ENCODE measurements at regions not wholly inside any gene's neighbourhood (a gene's known extent, or its start where the extent isn't known, plus 50 kb on each side); places are given as distances from the start of the nearest gene placed in this dataset.

DNA sequence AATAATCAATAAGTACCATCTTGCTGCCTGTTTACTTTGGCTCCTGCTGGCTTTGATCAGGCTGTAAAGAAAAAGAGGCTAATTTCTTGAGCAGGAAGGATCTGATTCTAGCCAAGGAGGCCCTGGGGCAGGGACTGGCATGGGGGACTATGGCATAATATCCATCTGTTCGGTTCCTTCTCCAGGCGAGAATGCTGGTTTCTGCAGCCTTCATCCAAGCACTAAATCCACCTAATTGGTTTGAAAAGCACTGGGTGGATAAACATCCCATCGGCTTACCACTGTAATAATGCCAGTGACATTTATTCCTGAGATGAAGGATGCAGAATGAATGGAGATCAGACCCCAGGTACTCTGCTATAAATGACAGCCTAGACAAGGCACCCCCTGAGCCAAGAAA lies 180.0 kb upstream of the ASIC2 start:
- DNase-seq = no peak

DNA sequence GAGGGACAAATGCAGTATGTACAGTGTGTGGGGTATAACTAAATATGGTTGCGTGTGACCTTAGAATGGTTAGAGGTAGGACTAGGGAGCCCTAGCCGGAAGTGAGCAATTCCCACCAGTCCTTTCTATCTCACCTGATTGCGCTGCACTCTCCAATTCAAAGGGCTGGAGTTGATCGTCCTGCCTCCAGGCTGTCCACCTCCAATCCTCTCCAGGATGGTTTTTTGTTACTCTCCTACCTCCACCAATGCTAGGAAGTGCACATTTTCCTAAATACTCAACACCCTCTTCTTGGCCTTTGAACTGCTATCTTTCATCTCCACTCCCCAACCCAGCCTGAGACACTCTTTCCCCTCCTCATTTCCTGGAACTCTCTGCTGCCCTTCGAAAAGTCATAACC lies 181.7 kb upstream of the ASIC2 start:
- no peak for DNase-seq

DNA sequence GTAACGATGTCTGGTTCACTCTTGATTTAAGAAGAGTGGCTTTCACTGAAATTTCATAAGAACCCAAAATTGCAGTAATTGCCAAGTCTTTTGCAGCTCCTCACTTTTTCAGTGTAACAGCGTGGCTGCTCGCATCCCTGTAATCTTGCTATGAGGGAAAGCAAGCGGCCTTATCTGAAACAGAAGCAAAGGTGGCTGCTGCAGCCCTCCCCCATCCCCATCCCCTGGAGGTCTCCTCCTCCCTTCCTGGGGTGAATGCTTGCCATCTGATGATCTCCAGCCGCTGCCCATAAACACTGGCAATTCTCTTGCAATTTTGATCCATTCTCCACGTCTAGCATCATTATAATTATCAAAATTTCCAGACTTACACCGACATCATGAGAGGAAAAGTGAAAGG lies 182.5 kb upstream of the ASIC2 start:
- no peak for DNase-seq

DNA sequence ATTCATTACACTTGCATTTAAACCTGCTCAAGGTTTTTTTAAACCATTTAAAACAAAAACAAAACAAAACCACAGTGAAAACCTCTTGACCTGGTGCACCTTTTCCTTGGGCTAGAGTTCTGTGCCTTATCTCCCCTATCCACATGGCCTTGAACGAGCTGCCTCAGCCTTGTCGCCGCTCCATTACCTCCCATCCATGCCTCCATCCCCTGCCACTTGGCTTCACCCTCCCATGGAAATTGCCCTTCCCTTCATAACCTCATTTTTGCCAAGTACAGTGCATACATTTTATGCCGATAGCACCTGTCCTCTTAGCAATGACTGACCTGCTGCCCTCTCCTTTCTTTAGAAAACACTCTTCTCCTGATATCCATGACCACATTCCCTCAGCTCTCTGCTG lies 188.6 kb upstream of the ASIC2 start:
- no peak for DNase-seq

DNA sequence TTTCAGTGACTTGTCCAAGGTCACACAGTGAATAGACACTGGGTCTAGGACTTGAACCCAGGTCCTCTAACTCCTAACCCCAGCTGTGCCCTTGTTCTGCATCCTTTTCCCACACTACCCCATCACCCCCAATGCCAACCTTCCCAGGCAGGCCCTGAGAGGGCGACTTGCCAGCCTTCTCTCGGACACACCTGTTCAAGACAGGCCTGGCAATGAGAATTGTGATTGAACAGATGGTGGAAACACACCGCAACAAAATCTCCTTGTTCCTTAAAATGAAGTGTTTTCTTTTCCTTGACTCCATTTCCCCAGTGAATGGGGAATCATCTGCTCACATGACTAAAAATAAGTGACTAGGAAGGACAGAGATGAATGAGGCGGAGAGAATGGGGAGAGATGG lies 189.5 kb upstream of the ASIC2 start:
- no peak for DNase-seq

DNA sequence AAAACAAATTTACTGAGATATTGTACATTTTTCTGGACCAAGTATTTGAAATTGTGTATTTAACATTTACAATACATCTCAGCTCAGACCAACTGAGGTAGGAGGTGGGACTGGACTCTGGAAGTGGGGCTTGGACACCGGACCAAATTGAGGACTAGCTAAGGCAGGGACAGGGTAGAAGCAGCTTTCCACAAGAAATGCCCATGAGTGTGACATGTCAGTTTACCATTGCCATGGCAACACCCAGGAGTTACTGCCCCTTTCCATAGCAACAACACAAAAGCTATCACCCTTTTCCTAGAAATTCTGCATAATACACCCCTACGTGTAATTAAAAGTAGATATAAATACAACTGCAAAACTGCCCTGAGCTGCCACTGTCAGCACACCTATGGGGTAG lies 191.5 kb upstream of the ASIC2 start:
- no peak for DNase-seq

DNA sequence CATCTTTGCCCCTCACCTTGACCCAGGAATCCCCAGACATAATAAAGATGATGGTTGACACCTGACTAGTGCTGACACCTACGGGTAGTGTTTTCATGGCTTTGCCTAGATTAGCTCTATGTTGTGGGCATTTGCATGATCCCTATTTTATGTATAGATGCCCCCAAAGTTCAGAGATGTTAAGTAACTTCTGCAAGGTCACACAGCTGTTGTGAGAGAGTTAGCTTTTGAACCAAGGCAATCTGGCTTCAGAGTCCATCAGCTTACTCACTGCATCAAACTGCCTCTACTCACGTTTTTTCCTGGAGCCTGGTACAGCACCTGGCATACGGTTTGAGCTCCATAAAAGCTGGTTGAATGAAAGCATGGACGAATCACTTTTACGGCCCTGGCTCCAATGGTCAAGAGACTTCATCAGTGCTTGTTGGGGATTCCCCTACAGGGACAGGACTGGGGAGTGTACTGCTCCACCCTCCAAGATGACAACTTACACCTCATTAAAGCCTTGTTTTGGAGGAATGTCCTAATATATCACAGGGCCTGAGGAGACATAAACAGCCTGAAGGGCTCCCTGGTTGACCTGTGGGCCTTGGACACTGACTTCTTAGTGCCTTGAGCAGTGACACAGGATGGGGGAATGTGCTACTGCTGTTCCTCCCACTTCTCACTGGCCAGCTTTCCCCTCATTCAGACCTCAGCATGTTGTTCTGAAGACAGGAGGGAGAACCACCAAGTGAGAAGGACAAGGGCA lies 193.2 kb upstream of the ASIC2 start:
- no peak for DNase-seq

DNA sequence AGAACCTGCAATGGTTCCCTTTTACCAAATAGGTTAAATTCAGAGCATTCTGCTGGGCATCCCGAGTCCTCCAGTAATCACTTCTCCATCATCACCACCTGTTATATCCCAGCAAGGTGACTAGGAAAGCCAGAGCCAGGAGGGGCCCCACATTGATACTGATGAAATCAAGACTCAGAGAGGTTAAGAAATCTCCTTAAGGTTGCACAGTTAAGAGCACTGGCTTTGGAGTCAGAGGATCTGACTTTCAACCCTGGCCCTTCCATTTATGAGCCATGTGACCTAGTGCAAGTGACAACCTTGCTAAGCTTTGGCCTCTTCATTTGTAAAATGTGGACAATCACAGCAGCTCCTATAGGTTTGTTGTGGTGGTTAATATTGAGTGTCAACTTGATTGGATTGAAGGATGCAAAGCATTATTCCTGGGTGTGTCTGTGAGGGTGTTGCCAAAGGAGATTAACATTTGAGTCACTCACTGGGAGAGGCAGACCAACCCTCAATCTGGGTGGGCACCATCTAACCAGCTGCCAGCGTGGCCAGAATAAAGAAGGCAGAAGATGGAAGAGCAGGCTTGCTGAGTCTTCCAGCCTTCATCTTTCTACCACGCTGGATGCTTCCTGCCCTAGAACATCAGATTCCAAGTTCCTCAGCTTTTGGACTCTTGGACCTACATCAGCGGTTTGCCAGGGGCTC lies 194.2 kb upstream of the ASIC2 start:
- DNase-seq = no peak

DNA sequence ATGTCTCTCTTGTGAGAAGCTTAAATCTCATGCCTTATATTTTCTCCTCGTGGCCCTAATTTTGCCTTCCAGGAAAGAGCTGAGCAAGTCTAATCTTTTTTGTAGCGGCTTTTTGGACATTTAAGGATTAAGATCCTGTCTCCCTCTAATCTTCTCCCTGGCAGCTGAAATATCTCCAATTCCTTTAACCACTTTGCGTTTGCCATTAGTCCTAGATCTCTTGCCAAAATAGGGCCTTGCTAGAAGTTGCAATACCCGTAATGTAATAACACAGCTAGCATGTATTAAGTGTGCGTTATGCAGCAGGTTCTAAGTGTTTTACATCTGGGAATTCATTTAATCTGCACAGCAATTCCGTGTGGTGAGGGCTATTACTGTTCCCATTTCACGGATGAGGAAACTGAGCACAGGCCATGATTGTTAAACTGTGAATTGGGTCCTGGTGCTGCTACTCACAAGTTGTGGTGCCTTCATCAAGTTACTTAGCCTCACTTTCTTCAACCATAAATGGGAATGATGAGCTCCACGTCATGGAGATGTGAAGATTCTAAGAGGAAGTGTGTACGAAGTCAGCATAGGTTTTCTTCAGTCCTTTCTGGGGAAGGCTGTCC lies 198.9 kb upstream of the ASIC2 start:
- no peak for DNase-seq

DNA sequence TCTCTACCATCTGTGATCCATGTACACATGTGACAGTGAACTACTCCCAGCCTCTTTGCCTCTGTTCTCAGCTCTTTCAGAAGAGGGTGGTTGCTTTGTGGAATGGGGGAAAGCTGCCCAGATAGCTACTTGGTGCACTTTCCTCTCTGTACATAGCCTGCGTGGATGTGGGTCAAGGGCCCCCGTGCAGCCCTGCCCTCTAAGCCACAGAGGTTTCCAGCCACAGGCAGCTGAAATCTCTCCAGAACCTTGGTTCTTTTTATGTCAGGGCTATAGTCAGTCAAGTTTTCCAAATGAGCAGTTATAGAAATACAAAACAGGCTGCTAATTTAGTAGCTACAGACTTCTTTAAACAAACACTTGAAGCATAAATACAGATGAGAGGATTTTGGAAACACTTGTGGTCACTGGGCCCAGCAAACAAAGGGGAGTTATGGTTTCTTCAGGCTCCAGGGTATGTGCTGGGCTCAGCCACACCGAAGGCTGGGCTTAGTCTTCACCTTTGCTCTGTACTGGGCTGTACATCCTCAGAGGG lies 199.7 kb upstream of the ASIC2 start:
- no peak for DNase-seq

DNA sequence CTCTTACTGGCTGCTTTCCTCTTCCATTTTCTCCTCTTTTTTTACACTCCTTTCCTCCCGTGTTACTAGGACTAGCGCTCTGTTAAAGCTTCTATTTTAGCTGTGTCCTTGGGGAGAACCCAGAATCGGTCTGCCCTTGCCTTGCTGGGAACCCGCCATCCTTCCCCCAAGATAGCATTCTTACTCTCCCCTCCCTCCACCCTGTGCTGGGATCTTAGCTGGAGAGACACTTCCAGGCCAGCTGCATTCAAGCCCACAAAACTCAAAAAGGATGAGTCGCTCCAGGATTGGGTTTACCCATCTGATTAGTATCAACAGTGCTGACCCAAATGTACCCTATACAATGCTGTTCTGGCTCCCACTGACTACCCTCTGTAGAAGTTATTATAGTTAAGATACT lies 200.5 kb upstream of the ASIC2 start:
- no peak for DNase-seq

DNA sequence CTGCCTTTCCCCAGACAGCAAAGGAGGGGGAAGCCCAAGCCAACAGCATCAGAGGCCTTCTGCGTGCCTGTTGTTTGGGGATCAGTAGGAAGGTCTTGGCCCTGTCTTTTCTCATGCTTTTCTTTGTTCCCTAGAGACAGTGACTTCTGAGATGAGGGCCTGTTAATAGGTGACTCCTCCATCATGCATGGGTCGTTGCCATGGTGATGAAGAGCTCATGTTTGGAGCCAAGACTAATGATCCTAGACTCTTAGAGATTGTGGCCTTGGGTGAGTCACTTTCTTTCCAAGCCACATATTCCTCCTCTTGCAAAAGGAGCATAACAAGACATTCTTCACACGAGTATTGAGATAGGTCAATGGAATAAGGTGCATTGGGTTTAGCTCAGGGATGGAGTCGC lies 201.1 kb upstream of the ASIC2 start:
- no peak for DNase-seq

DNA sequence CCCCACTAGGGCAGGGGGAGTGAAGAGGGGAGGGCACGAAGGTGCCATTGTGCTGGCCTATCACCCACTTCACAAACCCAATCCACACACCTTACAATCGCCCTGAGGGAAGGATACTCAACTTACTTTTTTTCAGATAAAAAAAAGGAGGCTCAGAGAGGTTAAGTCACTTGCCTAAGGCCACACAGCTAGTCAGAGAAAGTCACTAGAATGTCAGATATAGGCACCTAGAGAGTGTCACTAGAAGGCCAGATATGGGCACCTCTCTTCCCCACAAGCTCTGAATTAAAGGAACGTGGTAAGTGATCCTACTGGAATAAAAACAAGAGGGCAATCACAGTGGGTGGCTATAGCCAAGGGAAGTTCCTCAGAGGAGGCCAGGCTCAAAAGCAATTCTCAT lies 204.5 kb upstream of the ASIC2 start:
- DNase-seq = no peak

DNA sequence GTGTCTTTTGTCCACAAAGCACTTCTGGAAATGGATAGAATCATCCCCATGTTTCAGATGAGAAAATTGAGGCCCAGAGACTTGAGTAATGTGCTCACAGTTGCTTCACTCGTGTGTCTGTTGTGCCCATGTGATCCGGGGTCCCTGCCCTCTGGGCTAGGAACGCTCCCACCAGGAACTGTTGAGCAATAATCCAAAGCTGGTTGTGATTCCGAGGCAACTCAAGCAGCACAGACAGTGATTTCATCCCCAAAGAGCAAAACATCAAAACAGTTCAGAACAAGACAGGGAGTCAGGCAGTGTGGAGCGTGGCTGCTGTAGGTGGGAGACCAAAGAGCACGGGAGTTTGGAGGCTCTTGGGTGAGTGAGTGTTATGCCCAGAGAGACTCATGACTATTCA lies 205.0 kb upstream of the ASIC2 start:
- no peak for DNase-seq

DNA sequence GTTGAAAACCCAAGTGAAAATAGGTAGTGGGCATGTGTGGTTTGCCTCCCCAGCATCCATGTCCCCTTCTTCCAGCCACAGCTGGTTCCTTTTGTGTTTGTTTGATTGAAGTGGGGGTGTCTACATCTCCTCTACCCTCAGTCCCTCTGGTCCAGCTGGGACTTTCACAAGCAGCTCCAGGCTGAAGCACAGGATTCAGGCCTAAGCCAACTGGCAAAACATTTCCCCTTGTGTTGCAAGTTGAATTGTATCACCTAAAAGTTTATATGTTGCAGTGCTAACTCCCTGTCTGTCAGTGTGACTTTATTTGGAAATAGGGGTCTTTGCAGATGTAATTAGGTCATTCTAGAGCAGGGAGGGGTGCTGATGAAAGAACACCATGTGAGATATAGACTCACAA lies 205.9 kb upstream of the ASIC2 start:
- DNase-seq = no peak

DNA sequence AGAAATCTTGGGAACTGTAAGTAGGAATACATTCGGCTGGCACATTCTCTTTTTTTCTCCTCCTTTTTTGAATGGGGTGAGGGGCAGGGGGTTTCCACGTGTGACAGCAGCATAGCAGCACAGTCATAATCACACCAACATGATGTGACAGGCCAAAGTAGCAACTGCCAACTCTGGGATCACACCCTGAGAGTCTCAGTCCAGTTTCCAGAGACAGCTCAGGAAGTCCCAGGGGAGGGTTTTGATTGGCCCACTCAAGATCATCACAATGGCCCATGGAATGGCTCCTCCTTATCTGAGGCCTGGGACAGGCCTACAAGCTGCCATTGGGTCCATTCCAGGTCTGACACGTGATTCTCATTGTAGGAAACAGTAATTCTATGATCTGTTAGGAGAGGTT lies 207.1 kb upstream of the ASIC2 start:
- no peak for DNase-seq

DNA sequence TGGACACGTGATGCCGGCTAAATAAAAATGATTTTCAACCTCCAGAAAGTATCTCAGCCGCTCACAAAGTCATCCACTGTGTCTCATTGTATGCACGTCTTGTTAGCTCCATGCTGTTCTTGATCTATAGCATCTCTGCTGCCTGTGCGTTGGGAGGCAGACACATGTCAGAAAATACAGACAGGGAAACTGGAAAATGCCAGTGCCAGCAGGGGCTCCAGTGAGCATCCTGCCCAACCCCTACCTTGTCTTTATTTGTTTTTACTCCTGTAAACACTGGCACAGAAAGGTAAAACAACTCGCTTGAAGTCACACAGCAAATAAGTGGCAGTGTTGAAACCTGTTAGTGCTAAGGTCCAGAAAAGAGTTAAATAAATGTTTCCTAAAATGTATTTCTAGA lies 208.1 kb upstream of the ASIC2 start:
- DNase-seq = no peak

DNA sequence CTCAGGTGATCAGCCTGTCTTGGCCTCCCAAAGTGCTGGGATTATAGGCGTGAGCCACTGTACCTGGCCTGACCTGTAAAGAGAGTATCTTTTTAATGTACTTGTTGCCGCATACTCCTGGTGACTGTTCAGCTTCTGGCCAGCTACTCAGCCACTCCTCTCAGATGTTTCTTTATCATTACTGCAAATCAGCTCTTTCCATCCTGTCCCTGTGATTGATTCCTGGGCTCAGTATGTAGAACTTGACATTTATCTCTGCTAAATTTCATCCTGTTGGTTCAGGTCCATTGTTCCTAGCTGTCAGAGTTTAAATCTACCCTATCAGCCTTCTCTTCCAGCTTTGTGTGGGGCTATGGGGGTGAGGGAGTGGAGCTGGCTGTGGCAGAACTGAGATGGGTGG lies 211.5 kb upstream of the ASIC2 start:
- no peak for DNase-seq

DNA sequence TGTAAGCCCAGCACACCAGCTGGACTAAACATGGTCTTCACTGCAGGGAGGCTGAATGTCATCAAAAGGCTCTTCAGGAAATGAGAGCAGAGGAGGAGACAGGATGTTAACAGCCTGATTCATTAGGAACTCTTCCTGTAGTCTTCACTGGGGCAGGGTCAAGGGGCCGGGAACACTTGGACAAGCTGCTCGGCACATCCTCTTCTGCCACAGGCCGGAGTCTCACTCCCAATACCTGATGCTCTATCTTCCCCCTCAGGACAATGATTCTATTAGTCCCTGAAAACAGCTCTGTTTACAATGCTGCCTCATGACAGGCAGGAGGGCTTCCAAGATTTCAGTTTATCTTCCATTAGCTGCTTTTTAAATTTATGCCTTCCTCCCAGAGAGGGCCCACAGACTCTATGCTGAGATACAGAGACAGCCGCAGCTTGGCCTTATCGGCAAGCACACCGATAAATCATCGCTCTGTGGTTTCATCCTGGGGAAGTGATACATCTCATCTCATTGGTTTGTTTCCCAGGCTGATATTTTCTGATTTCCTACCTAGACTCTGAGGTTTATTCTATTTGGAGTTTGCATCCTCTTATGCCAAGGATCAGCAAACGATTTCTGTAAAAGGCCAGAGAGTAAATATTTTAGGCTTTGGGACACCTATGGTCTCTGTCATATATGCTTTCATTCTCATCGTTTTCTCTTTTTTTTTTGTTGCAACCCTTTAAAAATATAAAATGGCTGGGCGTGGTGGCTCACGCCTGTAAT lies 214.0 kb upstream of the ASIC2 start:
- no peak for DNase-seq

DNA sequence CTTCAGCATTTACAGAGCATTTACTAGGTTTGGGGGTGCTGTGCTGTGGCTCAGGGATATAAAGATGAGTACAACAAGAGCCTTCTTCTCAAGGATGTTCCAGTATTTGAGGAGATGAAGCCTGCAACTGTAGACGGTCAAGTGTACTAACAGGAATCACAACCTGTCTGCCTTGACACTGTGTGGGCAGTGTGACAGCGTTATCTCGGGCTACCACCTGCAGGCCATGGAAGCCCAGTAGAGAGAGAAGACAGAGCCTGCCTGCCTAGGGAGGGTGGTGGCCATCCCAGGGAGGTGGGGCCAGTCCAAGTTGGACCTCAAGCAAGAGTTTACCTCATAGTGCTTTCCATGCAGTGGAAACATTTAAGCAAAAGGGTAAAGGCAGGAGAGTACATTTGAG lies 215.1 kb upstream of the ASIC2 start:
- no peak for DNase-seq

DNA sequence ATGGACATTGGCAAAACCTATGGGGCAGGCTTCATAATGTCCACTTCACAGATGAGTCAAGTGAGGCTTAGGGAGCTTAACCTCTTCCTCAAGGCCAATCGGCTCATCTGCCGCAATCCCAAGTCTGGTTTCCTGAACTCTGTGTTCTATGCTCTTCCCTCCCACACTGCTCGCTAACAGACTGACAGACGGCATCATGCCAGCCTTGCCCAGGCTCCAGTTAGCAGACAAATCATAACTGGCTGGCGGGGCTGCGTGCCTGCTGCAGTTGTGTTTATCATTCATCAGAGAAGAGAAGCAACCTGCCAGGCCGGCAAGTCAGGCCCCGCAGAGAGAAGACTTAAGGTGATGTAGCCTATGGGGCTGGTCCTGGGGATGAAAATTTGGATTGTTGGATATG lies 216.2 kb upstream of the ASIC2 start:
- peak in 4 of 56 donors; percentile 4 to 10 (median 7) for DNase-seq

DNA sequence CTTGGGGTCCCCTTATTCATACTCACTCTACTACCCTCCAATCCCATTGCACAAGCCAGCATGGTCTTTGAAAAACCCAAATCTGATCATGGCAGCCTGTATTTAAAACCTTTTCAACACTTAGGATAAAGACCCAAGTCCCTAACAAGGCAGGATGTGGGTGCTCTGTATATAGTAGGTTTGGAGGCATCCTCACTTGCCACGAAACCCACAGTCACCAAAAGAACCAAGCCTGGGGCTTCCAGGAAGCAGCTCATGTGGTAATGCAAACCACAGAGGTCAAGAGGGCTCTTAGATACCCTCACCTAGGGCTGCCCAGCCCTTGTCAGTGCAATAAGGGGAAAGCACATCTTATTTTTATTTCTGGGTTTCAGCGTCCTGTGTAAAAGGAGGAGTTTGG lies 218.6 kb upstream of the ASIC2 start:
- no peak for DNase-seq
